ENCODE measurements at regions not wholly inside any gene's neighbourhood (a gene's known extent, or its start where the extent isn't known, plus 50 kb on each side); places are given as distances from the start of the nearest gene placed in this dataset.
"Not testable (repeated sequence)": the region's sequence is repeated elsewhere in the genome, so short reads cannot be mapped to it uniquely, and the experiment has no call there.

- peak; percentile 80 for DNase-seq (ENCODE audit: low read depth)
- TF ChIP-seq CTCF (IDR thresholded peaks at IDR 0.05; ENCODE audit: insufficient read depth, low read depth, low read length, missing control alignments) = no peak
- H3K4me3 ChIP-seq (ENCODE audit: low read length) = no peak overlapping the region
Observed at GRCh38 chr12:78290606-78291345, 460.1 kb downstream of the NAV3 start.

- peak; percentile 61 for DNase-seq (ENCODE audit: low read depth)
- no peak for TF ChIP-seq CTCF (IDR thresholded peaks at IDR 0.05; ENCODE audit: insufficient read depth, low read depth, low read length, missing control alignments)
- H3K4me3 ChIP-seq (ENCODE audit: low read length) = no peak overlapping the region
Observed at GRCh38 chr12:78293059-78293686, 462.5 kb downstream of the NAV3 start.

GRCh38 chr12:78301282-78301681 lies 470.6 kb downstream of the NAV3 start:
- not testable (repeated sequence) for H3K4me3 ChIP-seq (ENCODE audit: low read length); DNase-seq (ENCODE audit: low read depth)

- no peak for TF ChIP-seq CTCF (IDR thresholded peaks at IDR 0.05; ENCODE audit: insufficient read depth, low read depth, low read length, missing control alignments)
- DNase-seq (ENCODE audit: low read depth) = no peak
- H3K4me3 ChIP-seq (ENCODE audit: low read length) = no peak overlapping the region
Observed at GRCh38 chr12:78305808-78306207, 475.1 kb downstream of the NAV3 start.

GRCh38 chr12:78306236-78306635 lies 475.5 kb downstream of the NAV3 start:
- TF ChIP-seq CTCF (IDR thresholded peaks at IDR 0.05; ENCODE audit: insufficient read depth, low read depth, low read length, missing control alignments) = no peak
- no peak overlapping the region for H3K4me3 ChIP-seq (ENCODE audit: low read length)
- DNase-seq (ENCODE audit: low read depth) = no peak

- no peak for TF ChIP-seq CTCF (IDR thresholded peaks at IDR 0.05; ENCODE audit: insufficient read depth, low read depth, low read length, missing control alignments)
- DNase-seq (ENCODE audit: low read depth) = peak; percentile 32
- H3K4me3 ChIP-seq (ENCODE audit: low read length) = no peak overlapping the region
Observed at GRCh38 chr12:78308701-78309100, 478.0 kb downstream of the NAV3 start.

- no peak for TF ChIP-seq CTCF (IDR thresholded peaks at IDR 0.05; ENCODE audit: insufficient read depth, low read depth, low read length, missing control alignments)
- H3K4me3 ChIP-seq (ENCODE audit: low read length) = no peak overlapping the region
- no peak for DNase-seq (ENCODE audit: low read depth)
Observed at GRCh38 chr12:78315028-78315427, 484.3 kb downstream of the NAV3 start.

Data from epithelial cell of esophagus (primary cell).